A673 (cell line): ENCODE measurements at regions not wholly inside any gene's neighbourhood (a gene's known extent, or its start where the extent isn't known, plus 50 kb on each side); places are given as distances from the start of the nearest gene placed in this dataset.
"Not testable (repeated sequence)": the region's sequence is repeated elsewhere in the genome, so short reads cannot be mapped to it uniquely, and the experiment has no call there.

ENCODE experiments used
- BruUV-seq: library from RNA; stranded (reverse); fragments of 400-500 nt; replicated peaks from 2 replicates; lab custom pipeline; 2021; lab: Mats Ljungman, UMichigan
- CTCF ChIA-PET: fragments of 300-600 bp; sonication (Branson Sonifier 250); formaldehyde crosslinking; loops from one replicate; lab custom pipeline; 2022; ENCODE audit warnings: antibody characterized with exemption; lab: Charles Lee
- POLR2A ChIA-PET: fragments of 300-600 bp; sonication (Branson Sonifier 250); formaldehyde crosslinking; loops from one replicate; lab custom pipeline; 2022; ENCODE audit warnings: antibody characterized with exemption; ENCODE audit not compliant: low non-redundant PET; lab: Charles Lee
- DNase-seq: peaks from one replicate; pipeline ENCODE4 v3.0.0-alpha.2; 2015; ENCODE audit warnings: low spot score
- H3K27ac ChIP-seq: fragments of 200-600 bp; sonication (generic); 2 replicates; pipeline ENCODE4 v1.5.1; 2016; ENCODE audit warnings: mixed run types, low read depth, mild to moderate bottlenecking, mixed read lengths, antibody characterized with exemption, low read length; ENCODE audit not compliant: poor library complexity, severe bottlenecking
- H3K27me3 ChIP-seq: fragments of 200-600 bp; sonication (generic); replicated peaks from 2 replicates; pipeline ENCODE4 v1.6.1; 2017; ENCODE audit warnings: mixed run types, low read depth, mild to moderate bottlenecking, mixed read lengths, antibody characterized with exemption, low read length; ENCODE audit not compliant: insufficient read depth, poor library complexity
- H3K36me3 ChIP-seq: fragments of 200-600 bp; sonication (generic); 2 replicates; pipeline ENCODE4 v1.6.1; 2016; ENCODE audit warnings: mixed run types, mild to moderate bottlenecking, mixed read lengths, antibody characterized with exemption, low read length; ENCODE audit not compliant: insufficient read depth, poor library complexity, severe bottlenecking
- H3K4me1 ChIP-seq: fragments of 200-600 bp; sonication (generic); 2 replicates; pipeline ENCODE4 v1.6.1; 2017; ENCODE audit warnings: mixed run types, mild to moderate bottlenecking, mixed read lengths, antibody characterized with exemption, low read length; ENCODE audit not compliant: insufficient read depth, poor library complexity, severe bottlenecking
- H3K4me3 ChIP-seq: fragments of 200-600 bp; sonication (generic); 2 replicates; pipeline ENCODE4 v1.5.1; 2016; ENCODE audit warnings: low read depth, mixed run types, mild to moderate bottlenecking, mixed read lengths, low read length; ENCODE audit not compliant: poor library complexity, severe bottlenecking
- H3K9me3 ChIP-seq: fragments of 200-600 bp; sonication (generic); 2 replicates; pipeline ENCODE4 v1.6.1; 2016; ENCODE audit warnings: mixed run types, low read depth, mild to moderate bottlenecking, mixed read lengths, antibody characterized with exemption, low read length; ENCODE audit not compliant: poor library complexity, severe bottlenecking
- CTCF ChIP-seq: fragments of 300-800, 200-600 bp; sonication (generic); conservative IDR thresholded peaks from 2 replicates; pipeline ENCODE4 v1.5.1; 2017; ENCODE audit warnings: low read depth, mild to moderate bottlenecking, antibody characterized with exemption, low read length, moderate library complexity, mixed read lengths
- EZH2 ChIP-seq: fragments of 200-600 bp; sonication (generic); IDR thresholded peaks from 2 replicates; pipeline ENCODE4 v1.6.1; 2017; ENCODE audit warnings: borderline replicate concordance, low read depth, mild to moderate bottlenecking, mixed read lengths, antibody characterized with exemption, low read length; ENCODE audit not compliant: poor library complexity, severe bottlenecking
- intact Hi-C: fragments of 100-400 bp; cut with micrococcal nuclease; formaldehyde crosslinking; loops from one replicate; pipeline ENCODE4 v1.10.0; 2022; ENCODE audit not compliant: unreplicated experiment

GRCh38 chrX:148290931-148291330 is 209.5 kb upstream of the AFF2 start:
- no peak for TF ChIP-seq CTCF
- TF ChIP-seq EZH2 = no peak
- no TSS peak for BruUV-seq
- no peak overlapping the region for H3K27ac ChIP-seq
- no peaks in the 10 kb centered on the region for H3K36me3 ChIP-seq
- no peak for DNase-seq
- H3K4me1 ChIP-seq = no peaks in the 10 kb centered on the region
- CTCF ChIA-PET = no interaction called here
- no peak overlapping the region for H3K4me3 ChIP-seq
- POLR2A ChIA-PET = no interaction called here
- intact Hi-C loops = no loop called here
- H3K27me3 ChIP-seq = no peaks in the 10 kb centered on the region
- H3K9me3 ChIP-seq = peaks cover 3% of the 10 kb centered on the region

- POLR2A ChIA-PET = no interaction called here
- Histone ChIP-seq H3K27me3 (no peaks in the 10 kb centered on the region), H3K9me3 (no peaks in the 10 kb centered on the region), H3K4me3 (no peak overlapping the region), H3K36me3 (no peaks in the 10 kb centered on the region), H3K4me1 (no peaks in the 10 kb centered on the region), H3K27ac (no peak overlapping the region)
- DNase-seq = no peak
- no peak for TF ChIP-seq EZH2
- TF ChIP-seq CTCF = no peak
- BruUV-seq = no TSS peak
- intact Hi-C loops = no loop called here
- CTCF ChIA-PET = no interaction called here
Observed at GRCh38 chrX:148298737-148299136, 201.7 kb upstream of the AFF2 start.

- H3K36me3 ChIP-seq, CTCF ChIA-PET, H3K4me1 ChIP-seq, BruUV-seq, H3K27ac ChIP-seq, POLR2A ChIA-PET, DNase-seq, H3K9me3 ChIP-seq, H3K4me3 ChIP-seq, H3K27me3 ChIP-seq, intact Hi-C loops: not testable (repeated sequence)
Observed at GRCh38 chrX:148305214-148305613, 195.2 kb upstream of the AFF2 start.

DNA sequence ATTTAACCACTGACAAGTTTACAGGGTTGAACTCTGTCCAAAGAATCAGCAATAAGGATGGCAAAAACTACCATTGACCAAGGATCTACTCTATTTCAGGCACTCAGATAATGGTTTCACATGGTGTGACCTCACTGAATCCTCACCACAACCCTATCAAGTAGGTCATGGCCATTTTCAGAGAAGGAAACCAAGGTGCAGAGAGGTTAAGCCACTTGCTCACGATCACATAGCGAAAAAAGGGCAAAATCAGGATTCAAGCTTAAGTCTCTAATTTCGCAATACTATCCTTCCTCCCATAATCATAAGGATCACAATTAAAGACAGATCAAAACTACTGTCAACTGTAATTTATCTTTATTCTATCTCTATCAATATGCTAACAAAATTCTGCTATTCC is 191.0 kb upstream of the AFF2 start:
- BruUV-seq = no TSS peak

More for the DNA sequence above, 191.0 kb upstream of the AFF2 start:
- no peaks in the 10 kb centered on the region for H3K27me3 ChIP-seq
- DNase-seq = no peak
- no peaks in the 10 kb centered on the region for H3K4me1 ChIP-seq
- ChIA-PET CTCF (no interaction called here), POLR2A (no interaction called here)
- no peak overlapping the region for H3K4me3 ChIP-seq
- no peak overlapping the region for H3K27ac ChIP-seq
- intact Hi-C loops = no loop called here
- H3K9me3 ChIP-seq = peaks cover 11% of the 10 kb centered on the region
- TF ChIP-seq CTCF (no peak), EZH2 (no peak)
- no peaks in the 10 kb centered on the region for H3K36me3 ChIP-seq
